ENCODE measurements at regions not wholly inside any gene's neighbourhood (a gene's known extent, or its start where the extent isn't known, plus 50 kb on each side); places are given as distances from the start of the nearest gene placed in this dataset.

DNA sequence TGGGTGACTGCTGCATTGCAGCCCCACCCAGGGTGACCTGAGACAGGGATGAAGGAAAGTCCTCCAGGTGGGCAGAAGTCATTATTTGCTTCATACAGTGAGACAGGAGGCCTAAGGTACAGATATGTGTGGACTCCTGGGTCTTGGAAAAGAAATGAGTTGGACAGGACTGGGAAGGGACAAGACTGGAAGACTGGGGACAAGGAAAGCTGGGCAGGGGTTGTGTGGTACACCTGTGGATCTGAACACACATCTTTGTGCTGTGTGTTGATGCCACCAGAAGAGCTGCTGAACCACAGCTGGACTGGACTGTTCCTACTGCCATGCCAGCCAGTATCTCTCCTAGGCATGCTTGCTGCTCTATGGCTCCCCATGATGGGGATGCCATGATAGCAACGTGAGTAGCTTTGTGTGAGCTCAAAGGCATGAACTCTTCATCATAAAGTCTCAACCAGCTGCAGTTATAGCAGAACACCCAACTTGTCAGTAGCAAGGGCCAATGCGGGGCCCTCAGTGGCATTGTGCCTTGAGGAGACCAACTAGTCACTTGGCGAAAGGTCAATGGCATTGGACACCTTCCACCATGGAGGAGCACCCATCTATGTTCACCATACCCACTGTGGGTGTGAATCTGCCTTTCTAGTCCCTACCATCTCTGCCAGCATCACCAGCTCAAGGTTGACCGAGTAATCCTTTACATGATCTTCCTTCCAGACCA lies 76.0 kb upstream of the GRB10 start:
- Histone ChIP-seq H3K9me3 (ENCODE audit: low read length) (no peaks in the 10 kb centered on the region), H4K20me1 (ENCODE audit: low read length) (no peaks in the 10 kb centered on the region), H3K9ac (ENCODE audit: low read length) (no peak overlapping the region), H3K79me2 (ENCODE audit: low read length) (no peaks in the 10 kb centered on the region), H3K4me2 (ENCODE audit: low read length) (no peak overlapping the region), H3K27me3 (ENCODE audit: low read length) (no peaks in the 10 kb centered on the region), H3K9me2 (replicated peaks; ENCODE audit: low read length) (no peaks in the 10 kb centered on the region), H3K4me1 (ENCODE audit: insufficient read depth, low read length) (peaks cover 9% of the 10 kb centered on the region; the same call in 1 of the 2 replicates), H3F3A (ENCODE audit: low read length, unreplicated experiment) (no peaks in the 10 kb centered on the region), H3K36me3 (ENCODE audit: low read depth, low read length) (no peaks in the 10 kb centered on the region), H3K4me3 (ENCODE audit: low read length) (no peak overlapping the region), H3K27ac (ENCODE audit: low read length) (no peak overlapping the region), H2AFZ (ENCODE audit: low read length) (no peak overlapping the region)
- intact Hi-C loops (cut with micrococcal nuclease), result no loop called here
- TF ChIP-seq EZH2 (IDR thresholded peaks at IDR 0.05; ENCODE audit: low read length, unreplicated experiment) (no peak), EZH2phosphoT487 (IDR thresholded peaks at IDR 0.05; ENCODE audit: borderline replicate concordance, low read length) (no peak)
- TF ChIP-seq, protein P1, sequence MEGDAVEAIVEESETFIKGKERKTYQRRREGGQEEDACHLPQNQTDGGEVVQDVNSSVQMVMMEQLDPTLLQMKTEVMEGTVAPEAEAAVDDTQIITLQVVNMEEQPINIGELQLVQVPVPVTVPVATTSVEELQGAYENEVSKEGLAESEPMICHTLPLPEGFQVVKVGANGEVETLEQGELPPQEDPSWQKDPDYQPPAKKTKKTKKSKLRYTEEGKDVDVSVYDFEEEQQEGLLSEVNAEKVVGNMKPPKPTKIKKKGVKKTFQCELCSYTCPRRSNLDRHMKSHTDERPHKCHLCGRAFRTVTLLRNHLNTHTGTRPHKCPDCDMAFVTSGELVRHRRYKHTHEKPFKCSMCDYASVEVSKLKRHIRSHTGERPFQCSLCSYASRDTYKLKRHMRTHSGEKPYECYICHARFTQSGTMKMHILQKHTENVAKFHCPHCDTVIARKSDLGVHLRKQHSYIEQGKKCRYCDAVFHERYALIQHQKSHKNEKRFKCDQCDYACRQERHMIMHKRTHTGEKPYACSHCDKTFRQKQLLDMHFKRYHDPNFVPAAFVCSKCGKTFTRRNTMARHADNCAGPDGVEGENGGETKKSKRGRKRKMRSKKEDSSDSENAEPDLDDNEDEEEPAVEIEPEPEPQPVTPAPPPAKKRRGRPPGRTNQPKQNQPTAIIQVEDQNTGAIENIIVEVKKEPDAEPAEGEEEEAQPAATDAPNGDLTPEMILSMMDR (conservative IDR thresholded peaks at IDR 0.05; ENCODE audit: low read depth, low read length), result no peak
- BruUV-seq (replicated peaks), result no TSS peak
- DNase-seq (no peak), ATAC-seq (no peak)
- ChIA-PET CTCF (no interaction called here), POLR2A (ENCODE audit: unreplicated experiment) (no interaction called here)

DNA sequence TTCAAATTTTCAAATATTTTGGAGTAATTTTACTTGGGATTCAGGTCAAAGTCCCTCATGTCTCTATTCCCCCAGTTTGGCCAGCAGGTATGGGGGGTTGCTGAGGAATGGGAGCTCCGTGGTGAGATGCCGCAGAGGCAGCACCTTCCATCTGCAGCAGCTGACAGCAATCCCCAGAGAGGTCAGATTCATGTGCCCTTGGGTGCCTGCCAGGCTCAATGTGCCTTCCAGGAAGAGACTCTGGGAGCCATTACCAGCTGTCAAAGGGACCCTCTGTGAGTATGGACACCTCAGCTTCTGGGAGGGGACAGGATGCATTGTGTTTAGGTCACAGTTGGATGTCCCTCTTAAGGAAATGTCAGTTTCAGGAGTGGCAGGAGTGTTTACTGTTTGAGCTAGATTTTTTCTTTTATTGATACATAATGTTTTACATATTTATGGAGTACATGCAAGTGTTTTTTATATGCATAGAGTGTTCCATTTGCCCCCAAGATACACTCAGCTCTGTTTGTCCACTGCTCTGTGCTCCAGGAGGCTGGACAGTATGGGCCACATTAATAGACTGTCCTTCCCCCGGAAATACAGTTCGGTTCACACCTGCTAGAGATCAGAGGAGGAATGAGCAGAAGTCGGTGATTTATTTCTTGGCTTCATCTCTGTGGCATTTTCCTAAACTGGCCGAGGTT lies 75.3 kb upstream of the GRB10 start:
- intact Hi-C loops (cut with micrococcal nuclease), result no loop called here
- no peak overlapping the region for H3K9ac ChIP-seq (ENCODE audit: low read length)
- CTCF ChIA-PET, result no interaction called here
- H3K36me3 ChIP-seq (ENCODE audit: low read depth, low read length), result no peaks in the 10 kb centered on the region
- ATAC-seq (no peak), DNase-seq (no peak)
- BruUV-seq (replicated peaks), result no TSS peak
- peaks cover 9% of the 10 kb centered on the region; the same call in 1 of the 2 replicates for H3K4me1 ChIP-seq (ENCODE audit: insufficient read depth, low read length)
- H3K9me2 ChIP-seq (replicated peaks; ENCODE audit: low read length), result no peaks in the 10 kb centered on the region
- H3K27ac ChIP-seq (ENCODE audit: low read length), result no peak overlapping the region
- no peaks in the 10 kb centered on the region for H3K27me3 ChIP-seq (ENCODE audit: low read length)
- no peak overlapping the region for H2AFZ ChIP-seq (ENCODE audit: low read length)
- POLR2A ChIA-PET (ENCODE audit: unreplicated experiment), result no interaction called here
- TF ChIP-seq, protein P1 (conservative IDR thresholded peaks at IDR 0.05; ENCODE audit: low read depth, low read length), result no peak
- TF ChIP-seq EZH2 (IDR thresholded peaks at IDR 0.05; ENCODE audit: low read length, unreplicated experiment) (no peak), EZH2phosphoT487 (IDR thresholded peaks at IDR 0.05; ENCODE audit: borderline replicate concordance, low read length) (no peak)
- H4K20me1 ChIP-seq (ENCODE audit: low read length), result no peaks in the 10 kb centered on the region
- no peak overlapping the region for H3K4me2 ChIP-seq (ENCODE audit: low read length)
- no peak overlapping the region for H3K4me3 ChIP-seq (ENCODE audit: low read length)
- no peaks in the 10 kb centered on the region for H3F3A ChIP-seq (ENCODE audit: low read length, unreplicated experiment)
- no peaks in the 10 kb centered on the region for H3K9me3 ChIP-seq (ENCODE audit: low read length)
- H3K79me2 ChIP-seq (ENCODE audit: low read length), result no peaks in the 10 kb centered on the region

DNA sequence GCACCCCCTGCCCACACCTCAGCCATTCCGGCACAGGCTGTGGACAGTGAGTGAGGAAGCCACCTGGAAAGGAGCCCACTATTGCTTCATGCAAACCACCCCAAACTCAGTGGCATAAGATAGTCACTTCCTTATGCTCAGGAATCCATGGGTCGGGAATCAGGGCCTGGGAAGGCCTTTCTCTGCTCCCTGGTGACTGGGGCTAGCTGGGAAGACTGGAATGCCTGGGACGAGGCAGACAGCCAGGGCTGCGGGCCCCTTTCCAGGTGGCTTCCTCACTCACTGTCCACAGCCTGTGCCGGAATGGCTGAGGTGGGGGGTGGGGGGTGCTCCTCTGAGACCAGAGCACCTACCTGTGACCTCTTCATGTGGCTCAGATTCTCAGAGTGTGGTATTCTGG lies 74.1 kb upstream of the GRB10 start:
- no peaks in the 10 kb centered on the region for H3F3A ChIP-seq (ENCODE audit: low read length, unreplicated experiment)
- no peaks in the 10 kb centered on the region for H3K36me3 ChIP-seq (ENCODE audit: low read depth, low read length)
- BruUV-seq (replicated peaks), result no TSS peak
- H3K27me3 ChIP-seq (ENCODE audit: low read length), result no peaks in the 10 kb centered on the region
- ChIA-PET CTCF (no interaction called here), POLR2A (ENCODE audit: unreplicated experiment) (no interaction called here)
- H3K9me3 ChIP-seq (ENCODE audit: low read length), result no peaks in the 10 kb centered on the region
- H3K4me3 ChIP-seq (ENCODE audit: low read length), result no peak overlapping the region
- no peaks in the 10 kb centered on the region for H3K9me2 ChIP-seq (replicated peaks; ENCODE audit: low read length)
- DNase-seq (no peak), ATAC-seq (no peak)
- H3K79me2 ChIP-seq (ENCODE audit: low read length), result no peaks in the 10 kb centered on the region
- H3K4me2 ChIP-seq (ENCODE audit: low read length), result no peak overlapping the region
- H3K9ac ChIP-seq (ENCODE audit: low read length), result no peak overlapping the region
- no peak overlapping the region for H2AFZ ChIP-seq (ENCODE audit: low read length)
- H4K20me1 ChIP-seq (ENCODE audit: low read length), result no peaks in the 10 kb centered on the region
- peaks cover 18% of the 10 kb centered on the region for H3K4me1 ChIP-seq (ENCODE audit: insufficient read depth, low read length)
- no peak overlapping the region for H3K27ac ChIP-seq (ENCODE audit: low read length)
- TF ChIP-seq, protein P1 (conservative IDR thresholded peaks at IDR 0.05; ENCODE audit: low read depth, low read length), result no peak
- TF ChIP-seq EZH2 (IDR thresholded peaks at IDR 0.05; ENCODE audit: low read length, unreplicated experiment), result no peak
- TF ChIP-seq EZH2phosphoT487 (IDR thresholded peaks at IDR 0.05; ENCODE audit: borderline replicate concordance, low read length), result no peak
- intact Hi-C loops (cut with micrococcal nuclease), result no loop called here

Data from PC-3 (cell line).